GM13977 (cell line): ENCODE measurements at regions not wholly inside any gene's neighbourhood (a gene's known extent, or its start where the extent isn't known, plus 50 kb on each side); places are given as distances from the start of the nearest gene placed in this dataset.
A peak's percentile ranks its signal among the peaks of the same experiment; 100 is the strongest.

Source experiments
- DNase-seq: peaks from one replicate; pipeline ENCODE4 v3.0.0; 2012; ENCODE audit warnings: low spot score
- in situ Hi-C: fragments of 300-500 bp; cut with MboI; formaldehyde crosslinking; loops from one replicate; pipeline ENCODE4 v1.12.0; 2022; ENCODE audit warnings: low sequenced_read_pairs, low pct_unique_long_range_greater_than_20kb, mixed read lengths, inconsistent platforms; ENCODE audit not compliant: unreplicated experiment
- TF ChIP-seq, protein P1 (sequence below): IDR thresholded peaks from 2 replicates; pipeline ENCODE4 v1.5.1; 2012; ENCODE audit warnings: mild to moderate bottlenecking, control low read depth; ENCODE audit not compliant: insufficient read depth; ENCODE audit errors: extremely low read depth, missing control alignments

DNA sequence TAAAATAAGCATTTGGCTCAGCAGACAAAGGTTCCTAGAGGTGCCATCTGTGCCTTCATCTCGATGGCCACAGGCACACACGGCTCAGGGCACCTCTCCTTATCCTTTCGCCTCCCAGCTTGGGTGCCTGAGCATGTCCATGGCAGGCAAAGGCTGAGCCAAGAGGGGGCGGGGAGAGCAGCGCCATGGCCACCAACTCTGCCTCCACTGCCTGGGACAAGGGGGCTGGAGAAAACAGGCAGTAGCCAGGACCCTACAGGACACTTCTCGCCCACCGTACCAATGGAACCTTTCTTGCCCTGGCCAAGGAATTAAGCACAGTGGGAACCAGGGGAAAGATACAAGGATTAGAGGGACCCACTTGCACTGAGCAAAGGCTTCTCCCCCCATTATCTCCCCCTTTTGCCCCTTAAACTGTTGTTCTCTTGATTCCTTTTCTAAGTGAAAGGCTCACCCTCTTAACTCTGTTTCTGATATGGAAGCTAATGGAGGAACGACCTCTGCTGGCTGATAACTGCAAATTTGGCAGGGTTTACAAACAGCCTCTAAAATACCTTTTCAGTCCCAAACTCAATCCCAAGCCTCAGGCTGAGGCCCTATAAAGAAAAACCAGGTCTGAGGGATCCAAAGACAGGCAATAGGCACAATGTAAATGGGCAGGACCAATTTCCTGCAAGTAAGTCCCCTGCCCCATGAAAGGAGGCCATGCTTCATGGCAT, 335.2 kb downstream of the ADAM29 start:
- DNase-seq, result no peak
- TF ChIP-seq, protein P1, sequence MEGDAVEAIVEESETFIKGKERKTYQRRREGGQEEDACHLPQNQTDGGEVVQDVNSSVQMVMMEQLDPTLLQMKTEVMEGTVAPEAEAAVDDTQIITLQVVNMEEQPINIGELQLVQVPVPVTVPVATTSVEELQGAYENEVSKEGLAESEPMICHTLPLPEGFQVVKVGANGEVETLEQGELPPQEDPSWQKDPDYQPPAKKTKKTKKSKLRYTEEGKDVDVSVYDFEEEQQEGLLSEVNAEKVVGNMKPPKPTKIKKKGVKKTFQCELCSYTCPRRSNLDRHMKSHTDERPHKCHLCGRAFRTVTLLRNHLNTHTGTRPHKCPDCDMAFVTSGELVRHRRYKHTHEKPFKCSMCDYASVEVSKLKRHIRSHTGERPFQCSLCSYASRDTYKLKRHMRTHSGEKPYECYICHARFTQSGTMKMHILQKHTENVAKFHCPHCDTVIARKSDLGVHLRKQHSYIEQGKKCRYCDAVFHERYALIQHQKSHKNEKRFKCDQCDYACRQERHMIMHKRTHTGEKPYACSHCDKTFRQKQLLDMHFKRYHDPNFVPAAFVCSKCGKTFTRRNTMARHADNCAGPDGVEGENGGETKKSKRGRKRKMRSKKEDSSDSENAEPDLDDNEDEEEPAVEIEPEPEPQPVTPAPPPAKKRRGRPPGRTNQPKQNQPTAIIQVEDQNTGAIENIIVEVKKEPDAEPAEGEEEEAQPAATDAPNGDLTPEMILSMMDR, result peak; percentile 37
- in situ Hi-C loops, result no loop called here

DNA sequence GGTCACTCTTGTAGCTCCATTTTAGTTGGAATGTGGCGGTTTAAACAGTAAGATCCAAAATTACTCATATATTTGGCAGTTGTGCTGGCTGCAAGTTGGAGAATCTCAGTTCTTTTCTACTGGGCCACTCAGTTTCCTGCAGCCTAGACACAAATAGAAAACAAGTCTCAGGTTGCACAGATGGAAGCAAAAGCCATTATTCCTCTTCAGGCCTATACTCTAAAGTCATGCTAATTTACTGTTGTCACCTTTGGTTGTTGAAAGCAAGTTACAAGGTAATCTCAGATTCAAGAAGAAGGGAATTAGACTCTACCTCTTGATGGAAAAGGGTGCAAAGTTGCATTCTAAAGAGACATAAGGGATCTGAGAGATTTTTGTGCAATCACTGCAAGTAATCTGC, 345.4 kb downstream of the ADAM29 start:
- no peak for DNase-seq
- in situ Hi-C loops, result no loop called here
- TF ChIP-seq, protein P1, result no peak

DNA sequence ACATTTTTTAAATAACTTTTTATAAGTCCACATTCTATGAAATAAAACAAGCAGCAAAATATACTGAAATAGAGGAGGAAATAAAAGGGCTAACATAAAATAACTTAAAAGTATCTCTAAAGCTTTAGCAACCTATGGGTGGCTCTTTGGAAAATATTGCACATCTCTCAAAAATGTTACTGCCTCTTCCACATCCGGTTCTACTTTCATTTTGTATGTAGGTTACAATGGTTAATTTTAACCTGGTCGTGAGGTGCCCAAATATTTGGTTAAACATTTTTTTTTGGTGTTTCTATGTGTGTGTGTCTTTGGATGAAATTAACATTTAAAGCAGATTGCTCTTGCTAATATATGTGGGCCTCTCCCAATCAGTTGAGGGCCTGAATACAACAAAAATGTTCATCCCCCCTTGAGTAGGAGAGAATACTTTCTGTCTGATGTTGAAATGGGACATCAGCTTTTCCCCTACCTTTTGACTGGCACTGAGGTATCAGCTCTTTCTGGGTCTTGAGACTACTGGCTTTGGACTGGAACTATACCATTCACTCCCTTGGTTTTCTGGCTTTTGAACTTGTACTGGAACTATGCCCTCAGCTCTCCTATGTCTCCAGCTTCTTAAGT, 353.0 kb downstream of the ADAM29 start:
- TF ChIP-seq, protein P1, result no peak
- no peak for DNase-seq
- in situ Hi-C loops, result no loop called here

DNA sequence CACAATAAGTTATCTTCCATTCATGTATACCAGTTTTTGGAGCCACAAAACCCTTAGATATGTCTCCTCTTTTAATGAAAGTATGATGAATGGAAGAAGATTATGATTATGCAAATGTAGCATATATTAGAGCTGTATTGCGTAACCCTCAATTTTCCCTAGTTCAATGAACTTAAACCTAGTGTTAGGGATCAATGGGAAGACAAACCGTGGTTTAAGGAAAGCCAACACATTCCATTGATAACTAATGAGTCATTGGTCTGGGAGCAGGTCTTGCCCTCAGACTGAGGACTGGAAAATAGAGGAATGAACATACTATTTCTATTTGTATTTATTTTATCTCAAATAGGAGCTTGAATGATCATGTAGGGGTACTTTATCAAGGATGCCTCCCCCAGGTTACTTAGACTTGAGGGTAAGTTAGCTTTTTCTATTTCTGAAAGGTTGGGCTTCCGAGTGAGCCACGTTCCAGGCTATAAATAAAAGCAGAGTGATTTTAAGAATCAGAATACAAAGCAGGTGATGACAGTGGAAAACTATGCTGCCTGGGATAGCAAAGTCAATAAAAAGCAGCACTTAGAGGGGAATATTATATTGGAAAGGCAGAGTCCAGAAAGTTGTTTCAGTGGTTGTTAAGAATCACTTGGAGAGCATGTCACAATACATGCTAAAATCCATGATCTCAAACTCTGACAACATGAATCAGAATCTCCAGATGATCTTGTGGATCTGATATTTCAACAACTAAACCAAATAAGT, 356.0 kb downstream of the ADAM29 start:
- no peak for DNase-seq
- TF ChIP-seq, protein P1, result no peak
- in situ Hi-C loops, result no loop called here

DNA sequence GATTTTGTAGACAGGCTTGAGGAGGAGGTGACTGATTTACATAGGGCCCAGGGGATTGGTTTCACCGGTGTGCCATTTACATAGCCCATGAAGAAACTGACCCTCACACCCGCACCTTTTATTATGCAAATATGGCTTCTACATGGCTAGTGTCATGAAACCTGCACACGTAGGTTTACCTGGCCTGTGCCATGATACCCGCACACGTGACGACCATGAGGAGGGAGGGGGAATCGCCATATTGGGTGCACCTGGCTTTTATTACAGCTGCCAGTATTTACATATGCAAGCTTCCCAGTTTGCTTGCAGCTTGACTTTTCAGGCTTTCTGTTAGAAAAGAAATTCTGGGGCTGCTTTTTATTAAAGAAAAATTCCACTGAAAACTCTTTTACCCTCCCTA, 359.7 kb downstream of the ADAM29 start:
- no peak for DNase-seq
- in situ Hi-C loops, result no loop called here
- TF ChIP-seq, protein P1, result no peak

DNA sequence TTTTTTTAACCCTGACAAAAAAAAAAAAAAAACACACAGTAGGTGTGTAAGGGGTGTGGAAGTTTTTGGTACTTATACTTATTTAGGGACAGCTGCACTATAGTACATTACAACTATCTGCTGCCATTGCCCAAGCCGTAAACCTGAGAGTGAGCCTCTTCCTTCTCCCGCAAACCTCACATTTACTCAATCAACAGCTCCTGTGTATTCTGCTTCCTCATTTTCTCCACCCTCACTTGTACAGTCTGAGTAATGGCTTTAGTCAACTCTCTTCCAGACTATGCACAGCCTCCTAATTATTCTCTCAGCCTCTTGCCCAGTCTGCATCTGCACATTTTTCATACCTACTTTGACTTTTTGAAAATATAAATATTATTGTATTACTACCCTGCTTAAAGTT, 362.0 kb downstream of the ADAM29 start:
- TF ChIP-seq, protein P1, result no peak
- no peak for DNase-seq
- in situ Hi-C loops, result no loop called here
